Retinal pigment epithelial cell (primary cell): ENCODE measurements at regions not wholly inside any gene's neighbourhood (a gene's known extent, or its start where the extent isn't known, plus 50 kb on each side); places are given as distances from the start of the nearest gene placed in this dataset.
"Not testable (repeated sequence)": the region's sequence is repeated elsewhere in the genome, so short reads cannot be mapped to it uniquely, and the experiment has no call there.

Experiments
- DNase-seq: peaks from one replicate; pipeline ENCODE4 v3.0.0-alpha.2; 2010; ENCODE audit warnings: low read depth
- H3K4me3 ChIP-seq: 2 replicates; pipeline ENCODE4 v1.5.1; 2011; ENCODE audit warnings: mild to moderate bottlenecking, low read length, control low read depth, moderate library complexity
- CTCF ChIP-seq: conservative IDR thresholded peaks from 2 replicates; pipeline ENCODE4 v1.5.1; 2011; ENCODE audit warnings: low read depth, low read length, control low read depth, inconsistent platforms

GRCh38 chr4:71081192-71081591 is 87.7 kb downstream of the DCK start:
- no peak for DNase-seq
- no peak overlapping the region for H3K4me3 ChIP-seq
- no peak for TF ChIP-seq CTCF

- no peak overlapping the region for H3K4me3 ChIP-seq
- DNase-seq = no peak
- TF ChIP-seq CTCF = no peak
These were observed 100.3 kb downstream of the DCK start for GRCh38 chr4:71093745-71094144.

- DNase-seq = no peak
- no peak for TF ChIP-seq CTCF
- H3K4me3 ChIP-seq = no peak overlapping the region
These were observed 100.8 kb downstream of the DCK start for GRCh38 chr4:71094201-71094600.

GRCh38 chr4:71095141-71095540 is 101.7 kb downstream of the DCK start:
- H3K4me3 ChIP-seq = no peak overlapping the region
- no peak for DNase-seq
- TF ChIP-seq CTCF = no peak

GRCh38 chr4:71095545-71095944 is 102.1 kb downstream of the DCK start:
- no peak overlapping the region for H3K4me3 ChIP-seq
- no peak for TF ChIP-seq CTCF
- no peak for DNase-seq

GRCh38 chr4:71107726-71108125 is 114.3 kb downstream of the DCK start:
- H3K4me3 ChIP-seq = no peak overlapping the region
- no peak for TF ChIP-seq CTCF
- DNase-seq = no peak

- no peak for DNase-seq
- H3K4me3 ChIP-seq = no peak overlapping the region
- TF ChIP-seq CTCF = no peak
These were observed 117.0 kb downstream of the DCK start for GRCh38 chr4:71110499-71110898.

GRCh38 chr4:71111133-71111532 is 117.7 kb downstream of the DCK start:
- H3K4me3 ChIP-seq, DNase-seq: not testable (repeated sequence)
